Stomach (tissue), 8 donors: ENCODE measurements at regions not wholly inside any gene's neighbourhood (a gene's known extent, or its start where the extent isn't known, plus 50 kb on each side); places are given as distances from the start of the nearest gene placed in this dataset.

Source experiments
- DNase-seq, 2 donors: peaks; one replicate each; pipeline versions ENCODE4 v3.0.0 to v3.0.0-alpha.2; 2013 to 2019
- H3K27ac ChIP-seq, 5 donors: fragments of 200-600 bp in 4 of 5; sonication (generic) in 4 of 5; one replicate each; pipeline ENCODE4 v1.5.1; 2013 to 2019; ENCODE audit warnings: mild to moderate bottlenecking in 1 of 5, moderate library complexity in 1 of 5
- H3K27me3 ChIP-seq, 3 donors: fragments of 200-600 bp; sonication (generic); one replicate each; pipeline ENCODE4 v1.5.1; 2017 to 2019; ENCODE audit warnings: mixed run types in 1 of 3
- H3K36me3 ChIP-seq, 4 donors: fragments of 200-600 bp; sonication (generic); 1 replicate in 3 of 4; 2 replicates in 1 of 4; pipeline ENCODE4 v1.5.1; 2016 to 2019
- H3K4me1 ChIP-seq, 4 donors: fragments of 200-600 bp; sonication (generic); one replicate each; pipeline ENCODE4 v1.5.1; 2016 to 2019
- H3K4me3 ChIP-seq, 4 donors: fragments of 200-600 bp; sonication (generic) in 3 of 4; one replicate each; pipeline ENCODE4 v1.5.1; 2016 to 2019; ENCODE audit warnings: mild to moderate bottlenecking in 1 of 4
- H3K9me3 ChIP-seq, 4 donors: fragments of 200-600 bp; sonication (generic); one replicate each; pipeline ENCODE4 v1.5.1; 2016 to 2019
- CTCF ChIP-seq, 7 experiments: fragments of 450-650 bp in 4 of 7; fragments of 200-600 bp in 3 of 7; sonication (generic) in 3 of 7; IDR thresholded peaks; one replicate each; pipeline ENCODE4 v1.5.1; 2016 to 2019; ENCODE audit warnings: antibody characterized with exemption in 7 of 7, control low read depth in 2 of 7, mild to moderate bottlenecking in 1 of 7
- EP300 ChIP-seq: sonication (generic); formaldehyde crosslinking; IDR thresholded peaks from one replicate; pipeline ENCODE4 v1.6.1; 2017; ENCODE audit warnings: antibody characterized with exemption
- POLR2A ChIP-seq, 4 donors: fragments of 450-650 bp; IDR thresholded peaks; one replicate each; pipeline ENCODE4 v1.6.1; 2016; ENCODE audit warnings: antibody characterized with exemption in 4 of 4, control low read depth in 2 of 4, mild to moderate bottlenecking in 1 of 4, moderate library complexity in 1 of 4
- POLR2AphosphoS5 ChIP-seq, 3 donors: sonication (generic); formaldehyde crosslinking; IDR thresholded peaks; one replicate each; pipeline ENCODE4 v1.6.1; 2016; ENCODE audit warnings: antibody characterized with exemption in 3 of 3
- WGBS, 5 donors: extraction: QIAGEN DNeasy Blood & Tissue Kit in 3 of 5; methylation state at CpG; one replicate each; pipeline versions ENCODE4 v1.1.5 to v1.1.7; 2013 to 2018; 5-methylcytosine and 5-hydroxymethylcytosine counted together
- intact Hi-C: fragments of 100-400 bp; cut with DNase I; formaldehyde crosslinking; loops from one replicate; pipeline ENCODE4 v1.15.1; 2023; ENCODE audit warnings: low total_unique reads
- donor health status: healthy with polysubstance abuse.
- donor health status: Bipolar disorder and iron deficiency.
- donor health status: healthy.

- DNase-seq = peak in 1 of 2 donors; percentile 56
- H3K9me3 ChIP-seq = peaks cover 0 to 13% (median 4%) of the 10 kb centered on the region in 4 donors
- WGBS, 5 donors = 63 to 87% (median 70%) methylated on average over 4 of the region's 4 CpGs
- no peaks in the 10 kb centered on the region for H3K27me3 ChIP-seq
- no peak overlapping the region for H3K27ac ChIP-seq
- no peaks in the 10 kb centered on the region for H3K4me1 ChIP-seq
- no peaks in the 10 kb centered on the region for H3K36me3 ChIP-seq
- TF ChIP-seq POLR2AphosphoS5 (IDR thresholded peaks at IDR 0.05) = no peak
- TF ChIP-seq POLR2A (IDR thresholded peaks at IDR 0.05) = no peak
- no peak for TF ChIP-seq CTCF (IDR thresholded peaks at IDR 0.05)
- TF ChIP-seq EP300 = no peak
- intact Hi-C loops = no loop called here
- no peak overlapping the region for H3K4me3 ChIP-seq
Observed at GRCh38 chr10:124206616-124207015, 113.2 kb upstream of the CHST15 start.

- Histone ChIP-seq H3K27ac (no peak overlapping the region), H3K9me3 (peaks cover 0 to 4% (median 2%) of the 10 kb centered on the region in 4 donors), H3K4me3 (no peak overlapping the region), H3K4me1 (no peaks in the 10 kb centered on the region), H3K27me3 (no peaks in the 10 kb centered on the region), H3K36me3 (no peaks in the 10 kb centered on the region)
- intact Hi-C loops = no loop called here
- 82 to 90% (median 84%) methylated on average over 1 of the region's 1 CpG for WGBS, 5 donors
- TF ChIP-seq POLR2A (IDR thresholded peaks at IDR 0.05) (no peak), EP300 (no peak), CTCF (IDR thresholded peaks at IDR 0.05) (no peak), POLR2AphosphoS5 (IDR thresholded peaks at IDR 0.05) (no peak)
- DNase-seq = no peak
Observed at GRCh38 chr10:124205432-124205831, 112.0 kb upstream of the CHST15 start.

GRCh38 chr10:124204726-124205125, 111.3 kb upstream of the CHST15 start:
- intact Hi-C loops = no loop called here
- 81 to 86% (median 85%) methylated on average over 3 of the region's 3 CpGs for WGBS, 5 donors

GRCh38 chr10:124200011-124200410, 106.6 kb upstream of the CHST15 start:
- no peak for TF ChIP-seq POLR2A (IDR thresholded peaks at IDR 0.05)
- TF ChIP-seq CTCF (IDR thresholded peaks at IDR 0.05) = no peak
- no peak for TF ChIP-seq EP300
- TF ChIP-seq POLR2AphosphoS5 (IDR thresholded peaks at IDR 0.05) = no peak
- Histone ChIP-seq H3K4me3 (no peak overlapping the region), H3K27me3 (no peaks in the 10 kb centered on the region), H3K4me1 (no peaks in the 10 kb centered on the region), H3K36me3 (no peaks in the 10 kb centered on the region), H3K9me3 (no peaks in the 10 kb centered on the region), H3K27ac (no peak overlapping the region)
- intact Hi-C loops = no loop called here
- 76 to 89% (median 85%) methylated on average over 4 of the region's 4 CpGs for WGBS, 5 donors
- no peak for DNase-seq

More at GRCh38 chr10:124204726-124205125, 111.3 kb upstream of the CHST15 start:
- peaks cover 0 to 4% (median 2%) of the 10 kb centered on the region in 4 donors for H3K9me3 ChIP-seq
- H3K36me3 ChIP-seq = no peaks in the 10 kb centered on the region
- no peak for DNase-seq
- no peak overlapping the region for H3K27ac ChIP-seq
- H3K4me1 ChIP-seq = no peaks in the 10 kb centered on the region
- TF ChIP-seq POLR2AphosphoS5 (IDR thresholded peaks at IDR 0.05) (no peak), EP300 (no peak), CTCF (IDR thresholded peaks at IDR 0.05) (no peak), POLR2A (IDR thresholded peaks at IDR 0.05) (no peak)
- no peak overlapping the region for H3K4me3 ChIP-seq
- H3K27me3 ChIP-seq = no peaks in the 10 kb centered on the region
